Kidney (tissue), 13 donors: ENCODE measurements at regions not wholly inside any gene's neighbourhood (a gene's known extent, or its start where the extent isn't known, plus 50 kb on each side); places are given as distances from the start of the nearest gene placed in this dataset.
A peak's percentile ranks its signal among the peaks of the same experiment; 100 is the strongest.

Source experiments
- DNase-seq, 5 donors: peaks; one replicate each; pipeline ENCODE4 v3.0.0-alpha.2; 2013 to 2020
- FAIRE-seq: peaks from 2 replicates; lab custom pipeline; 2012; peaks lifted over from hg19 to GRCh38; lab: Jason Lieb, UNC
- H3K27ac ChIP-seq, 2 donors: one replicate each; pipeline ENCODE4 v1.7.0; 2013; ENCODE audit warnings: low read depth in 2 of 2, low read length in 2 of 2, inconsistent platforms in 1 of 2
- H3K27me3 ChIP-seq: one replicate; pipeline ENCODE4 v1.7.1; 2013; ENCODE audit warnings: low read length, inconsistent platforms; ENCODE audit not compliant: control insufficient read depth, insufficient read depth
- H3K36me3 ChIP-seq, 3 donors: one replicate each; pipeline versions ENCODE4 v1.7.0 to v1.7.1; 2013; ENCODE audit warnings: low read length in 3 of 3, control low read depth in 1 of 3, inconsistent platforms in 1 of 3; ENCODE audit not compliant: insufficient read depth in 3 of 3, control insufficient read depth in 2 of 3
- H3K4me1 ChIP-seq, 3 donors: one replicate each; pipeline versions ENCODE4 v1.7.0 to v1.7.1; 2013; ENCODE audit warnings: low read length in 3 of 3, inconsistent platforms in 1 of 3, low read depth in 1 of 3; ENCODE audit not compliant: control insufficient read depth in 2 of 3, insufficient read depth in 2 of 3
- H3K4me3 ChIP-seq, 3 donors: one replicate each; pipeline versions ENCODE4 v1.7.0 to v1.8.1; 2013; ENCODE audit warnings: low read length in 3 of 3, control low read depth in 1 of 3, inconsistent platforms in 1 of 3
- H3K9ac ChIP-seq, 3 donors: one replicate each; pipeline versions ENCODE4 v1.7.0 to v1.7.1; 2013; ENCODE audit warnings: low read length in 3 of 3, control low read depth in 1 of 3, inconsistent platforms in 1 of 3
- H3K9me3 ChIP-seq, 3 donors: one replicate each; pipeline versions ENCODE4 v1.7.0 to v1.7.1; 2013; ENCODE audit warnings: low read length in 3 of 3, control low read depth in 1 of 3, inconsistent platforms in 1 of 3; ENCODE audit not compliant: control insufficient read depth in 2 of 3, insufficient read depth in 1 of 3
- intact Hi-C: fragments of 100-400 bp; cut with DNase I; formaldehyde crosslinking; loops from one replicate; pipeline ENCODE4 v1.11.1; 2022
- TF ChIP-seq, protein P1 (sequence below): IDR thresholded peaks from 3 replicates; pipeline ENCODE4 v1.5.1; 2012; ENCODE audit warnings: mild to moderate bottlenecking, moderate library complexity, borderline replicate concordance; ENCODE audit not compliant: insufficient read depth; ENCODE audit errors: extremely low read depth
- donor health status: control.
- donor health status: control.
- donor health status: control.
- donor health status: control.
- donor health status: control.
- donor health status: DM: yes; HTN: yes; CAD: no.
- donor health status: Normal renal cell carcinoma (clear cell type).

DNA sequence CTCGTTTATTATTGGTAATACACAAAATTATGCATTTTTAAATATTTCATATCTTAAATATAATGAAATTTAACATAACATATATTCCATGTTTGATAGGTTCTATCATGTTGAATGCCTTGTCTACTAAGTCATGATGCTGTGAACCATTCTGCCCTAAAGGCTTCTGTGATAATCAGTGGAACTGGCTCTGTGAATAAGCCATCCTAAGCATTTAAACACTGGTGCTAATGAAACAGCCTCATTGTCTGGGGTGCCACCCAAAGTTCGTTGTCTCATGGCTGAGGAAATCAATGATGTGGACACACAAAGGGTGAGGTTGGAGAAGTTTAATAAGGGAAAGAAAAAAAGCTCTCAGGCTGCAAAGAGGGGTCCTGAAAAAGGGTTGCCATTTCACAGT lies 264.7 kb upstream of the ZRANB2 start:
- Histone ChIP-seq H3K27me3 (no peaks in the 10 kb centered on the region), H3K9me3 (no peaks in the 10 kb centered on the region), H3K27ac (no peak overlapping the region), H3K36me3 (no peaks in the 10 kb centered on the region), H3K4me3 (no peak overlapping the region), H3K9ac (no peak overlapping the region), H3K4me1 (no peaks in the 10 kb centered on the region)
- TF ChIP-seq, protein P1, sequence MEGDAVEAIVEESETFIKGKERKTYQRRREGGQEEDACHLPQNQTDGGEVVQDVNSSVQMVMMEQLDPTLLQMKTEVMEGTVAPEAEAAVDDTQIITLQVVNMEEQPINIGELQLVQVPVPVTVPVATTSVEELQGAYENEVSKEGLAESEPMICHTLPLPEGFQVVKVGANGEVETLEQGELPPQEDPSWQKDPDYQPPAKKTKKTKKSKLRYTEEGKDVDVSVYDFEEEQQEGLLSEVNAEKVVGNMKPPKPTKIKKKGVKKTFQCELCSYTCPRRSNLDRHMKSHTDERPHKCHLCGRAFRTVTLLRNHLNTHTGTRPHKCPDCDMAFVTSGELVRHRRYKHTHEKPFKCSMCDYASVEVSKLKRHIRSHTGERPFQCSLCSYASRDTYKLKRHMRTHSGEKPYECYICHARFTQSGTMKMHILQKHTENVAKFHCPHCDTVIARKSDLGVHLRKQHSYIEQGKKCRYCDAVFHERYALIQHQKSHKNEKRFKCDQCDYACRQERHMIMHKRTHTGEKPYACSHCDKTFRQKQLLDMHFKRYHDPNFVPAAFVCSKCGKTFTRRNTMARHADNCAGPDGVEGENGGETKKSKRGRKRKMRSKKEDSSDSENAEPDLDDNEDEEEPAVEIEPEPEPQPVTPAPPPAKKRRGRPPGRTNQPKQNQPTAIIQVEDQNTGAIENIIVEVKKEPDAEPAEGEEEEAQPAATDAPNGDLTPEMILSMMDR: no peak
- no peak for DNase-seq
- no peak for FAIRE-seq
- intact Hi-C loops: no loop called here

DNA sequence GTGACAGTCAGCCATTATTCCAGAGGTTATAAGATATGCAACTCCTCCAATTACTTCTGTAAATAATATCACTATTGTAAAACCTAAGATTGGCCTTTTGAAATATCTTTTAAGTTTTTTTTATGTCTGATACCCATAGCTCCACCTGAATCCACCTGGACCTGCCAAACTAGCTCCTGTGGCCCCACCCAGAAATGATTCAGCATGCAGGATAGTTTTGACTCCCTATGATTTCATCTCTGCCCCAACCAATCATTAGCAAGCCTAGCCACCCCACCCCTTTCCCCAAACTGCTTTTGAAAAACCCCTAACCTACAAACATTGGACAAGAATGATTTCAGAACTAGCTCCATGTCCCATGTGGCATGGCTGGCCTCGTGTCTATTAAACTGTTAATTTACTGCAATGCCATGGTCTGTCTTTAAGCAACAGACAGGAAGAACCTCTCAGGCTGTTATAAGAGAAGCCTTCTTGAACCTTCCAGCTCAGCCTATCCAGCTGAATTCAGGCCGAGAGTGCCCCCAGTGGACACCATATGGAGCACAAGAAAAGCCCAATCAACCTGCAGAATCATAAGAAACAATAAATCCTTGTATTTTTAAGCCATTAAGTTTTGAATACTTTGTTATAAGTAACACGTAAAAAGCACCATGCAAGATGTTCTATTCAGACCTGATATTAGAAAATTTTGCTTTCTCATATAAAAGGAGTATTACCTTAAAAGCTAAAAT lies 263.0 kb upstream of the ZRANB2 start:
- no peak overlapping the region for H3K9ac ChIP-seq
- intact Hi-C loops: no loop called here
- no peak overlapping the region for H3K4me3 ChIP-seq
- TF ChIP-seq, protein P1: no peak
- H3K27me3 ChIP-seq: no peaks in the 10 kb centered on the region
- H3K27ac ChIP-seq: no peak overlapping the region
- DNase-seq (no peak), FAIRE-seq (no peak)
- H3K9me3 ChIP-seq: peaks cover 0 to 4% (median 2%) of the 10 kb centered on the region in 3 donors
- no peaks in the 10 kb centered on the region for H3K4me1 ChIP-seq
- H3K36me3 ChIP-seq: no peaks in the 10 kb centered on the region

DNA sequence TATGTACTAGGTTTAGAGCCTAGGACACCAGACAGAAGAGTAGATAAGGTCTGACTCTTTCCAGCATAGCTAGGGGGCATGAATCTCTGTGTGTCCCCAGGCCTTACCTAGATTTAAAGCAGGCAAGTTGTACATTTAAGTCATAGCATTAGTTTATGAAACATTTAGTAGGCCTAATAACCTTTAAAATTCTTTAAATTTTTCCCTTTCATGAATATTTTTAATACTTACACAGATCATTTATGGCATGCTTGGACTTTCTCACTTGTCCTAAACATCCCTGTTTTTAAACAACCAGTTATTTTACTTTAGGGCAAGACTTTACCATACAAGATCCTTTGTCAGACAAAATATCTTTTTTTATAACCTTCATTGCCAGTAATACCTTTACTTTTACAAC lies 258.4 kb upstream of the ZRANB2 start:
- DNase-seq: peak in 1 of 5 donors; percentile 1
- Histone ChIP-seq H3K36me3 (no peaks in the 10 kb centered on the region), H3K9ac (no peak overlapping the region), H3K27ac (no peak overlapping the region), H3K9me3 (peaks cover 0 to 9% (median 2%) of the 10 kb centered on the region in 3 donors), H3K27me3 (no peaks in the 10 kb centered on the region), H3K4me1 (no peaks in the 10 kb centered on the region), H3K4me3 (no peak overlapping the region)
- intact Hi-C loops: no loop called here
- FAIRE-seq: no peak
- TF ChIP-seq, protein P1: no peak
